Subcutaneous abdominal adipose tissue (tissue), 5 donors: ENCODE measurements at regions not wholly inside any gene's neighbourhood (a gene's known extent, or its start where the extent isn't known, plus 50 kb on each side); places are given as distances from the start of the nearest gene placed in this dataset.

Source experiments
- H3K27ac ChIP-seq: one replicate; pipeline ENCODE4 v1.7.0; 2013; ENCODE audit warnings: low read depth, mild to moderate bottlenecking, inconsistent platforms, low read length, moderate library complexity
- H3K27me3 ChIP-seq, 5 donors: one replicate each; pipeline ENCODE4 v1.7.0; 2013; ENCODE audit warnings: low read length in 5 of 5, inconsistent platforms in 1 of 5; ENCODE audit not compliant: control insufficient read depth in 5 of 5, insufficient read depth in 4 of 5
- H3K36me3 ChIP-seq, 5 donors: one replicate each; pipeline ENCODE4 v1.7.0; 2013; ENCODE audit warnings: low read length in 5 of 5; ENCODE audit not compliant: control insufficient read depth in 5 of 5, insufficient read depth in 5 of 5
- H3K4me1 ChIP-seq, 5 donors: one replicate each; pipeline ENCODE4 v1.7.0; 2013; ENCODE audit warnings: low read length in 5 of 5, mild to moderate bottlenecking in 3 of 5, moderate library complexity in 1 of 5; ENCODE audit not compliant: control insufficient read depth in 5 of 5, insufficient read depth in 5 of 5
- H3K4me3 ChIP-seq, 5 donors: one replicate each; pipeline ENCODE4 v1.7.0; 2013; ENCODE audit warnings: low read length in 5 of 5, low read depth in 1 of 5
- H3K9ac ChIP-seq, 5 donors: one replicate each; pipeline ENCODE4 v1.7.0; 2013; ENCODE audit warnings: low read length in 5 of 5, mild to moderate bottlenecking in 4 of 5, moderate library complexity in 3 of 5
- H3K9me3 ChIP-seq, 5 donors: one replicate each; pipeline ENCODE4 v1.7.0; 2013; ENCODE audit warnings: low read length in 5 of 5; ENCODE audit not compliant: control insufficient read depth in 5 of 5
- donor health status: healthy.
- donor health status: healthy.
- donor health status: healthy.
- donor health status: healthy.
- donor health status: healthy.

- H3K27ac ChIP-seq = no peak overlapping the region
- H3K4me1 ChIP-seq = no peaks in the 10 kb centered on the region
- no peak overlapping the region for H3K9ac ChIP-seq
Observed at GRCh38 chr14:28264306-28264705, 502.3 kb upstream of the FOXG1 start.

DNA sequence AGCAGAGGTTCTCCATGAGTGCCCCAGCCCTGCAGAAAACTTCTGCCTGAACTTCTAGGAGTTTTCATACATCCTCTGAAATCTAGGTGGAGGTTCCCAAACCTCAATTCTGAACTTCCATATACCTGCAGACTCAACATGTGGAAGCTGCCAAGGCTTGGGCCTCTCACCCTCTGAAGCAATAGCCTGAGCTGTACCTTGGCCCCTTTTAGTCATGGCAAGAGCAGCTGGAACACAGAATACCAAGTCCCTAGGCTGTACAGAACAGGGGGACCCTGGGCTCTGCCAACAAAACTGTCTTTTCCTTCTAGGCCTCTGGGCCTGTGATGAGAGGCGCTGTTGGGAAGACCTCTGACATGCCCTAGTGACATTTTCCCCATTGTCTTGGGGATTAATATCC, 494.3 kb upstream of the FOXG1 start:
- Histone ChIP-seq H3K9ac (no peak overlapping the region), H3K27ac (no peak overlapping the region), H3K4me3 (no peak overlapping the region), H3K36me3 (no peaks in the 10 kb centered on the region), H3K27me3 (no peaks in the 10 kb centered on the region), H3K9me3 (peaks cover 0 to 3% (median 0%) of the 10 kb centered on the region in 5 donors), H3K4me1 (no peaks in the 10 kb centered on the region)

More at GRCh38 chr14:28264306-28264705, 502.3 kb upstream of the FOXG1 start:
- H3K36me3 ChIP-seq = no peaks in the 10 kb centered on the region
- H3K9me3 ChIP-seq = peaks cover 0 to 17% (median 8%) of the 10 kb centered on the region in 5 donors
- H3K4me3 ChIP-seq = no peak overlapping the region
- peaks cover 0 to 6% (median 0%) of the 10 kb centered on the region in 5 donors for H3K27me3 ChIP-seq

DNA sequence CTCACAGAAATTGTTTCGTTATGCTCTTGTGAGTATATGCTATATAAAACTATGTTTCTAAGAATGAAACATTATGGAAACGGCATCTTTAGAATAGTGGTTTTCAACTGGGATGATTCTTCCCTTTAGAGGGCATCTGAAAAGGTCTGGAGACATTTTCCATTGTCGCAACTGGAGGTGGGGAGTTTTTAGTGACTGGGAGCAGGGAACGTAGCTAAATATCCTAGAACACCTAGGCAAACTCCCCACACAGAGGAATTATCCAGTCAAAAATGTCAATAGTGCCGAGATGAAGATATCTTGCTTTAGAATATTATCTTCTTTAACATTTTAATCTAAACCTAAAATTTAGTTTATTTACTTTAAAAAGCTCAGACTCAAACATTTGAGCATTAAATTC, 486.1 kb upstream of the FOXG1 start:
- Histone ChIP-seq H3K9ac (no peak overlapping the region), H3K4me3 (no peak overlapping the region), H3K36me3 (no peaks in the 10 kb centered on the region), H3K27me3 (no peaks in the 10 kb centered on the region), H3K27ac (no peak overlapping the region), H3K4me1 (no peaks in the 10 kb centered on the region), H3K9me3 (no peaks in the 10 kb centered on the region)

DNA sequence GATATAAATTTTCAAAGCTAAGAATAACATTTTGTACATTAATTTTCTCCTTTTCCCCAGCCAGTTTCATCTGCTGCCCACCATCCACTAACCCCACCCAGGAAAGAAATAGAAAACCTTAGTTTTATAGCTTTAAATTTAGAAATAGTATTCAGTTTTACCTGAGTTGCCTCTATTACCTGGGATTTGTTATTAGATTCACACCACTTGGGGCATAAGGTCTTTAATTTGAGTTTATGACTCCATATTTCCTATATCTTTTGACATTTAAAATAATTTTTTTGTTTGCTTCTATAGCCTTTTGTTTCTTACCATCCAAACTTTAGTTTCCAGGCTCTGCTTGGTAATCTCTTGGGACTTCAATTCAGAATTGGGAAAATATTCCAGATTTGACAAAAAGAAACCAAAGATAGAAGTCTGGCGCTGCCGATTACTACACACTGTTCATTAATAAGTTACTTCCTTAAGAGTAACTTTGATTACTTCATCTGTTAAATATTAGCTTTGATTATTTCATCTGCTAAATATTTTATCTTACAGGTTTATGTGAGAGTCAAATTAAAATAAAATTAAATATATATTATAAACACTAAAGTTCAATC, 485.5 kb upstream of the FOXG1 start:
- H3K36me3 ChIP-seq = no peaks in the 10 kb centered on the region
- H3K4me3 ChIP-seq = no peak overlapping the region
- no peak overlapping the region for H3K27ac ChIP-seq
- H3K4me1 ChIP-seq = no peaks in the 10 kb centered on the region
- no peak overlapping the region for H3K9ac ChIP-seq
- H3K27me3 ChIP-seq = no peaks in the 10 kb centered on the region
- H3K9me3 ChIP-seq = no peaks in the 10 kb centered on the region

DNA sequence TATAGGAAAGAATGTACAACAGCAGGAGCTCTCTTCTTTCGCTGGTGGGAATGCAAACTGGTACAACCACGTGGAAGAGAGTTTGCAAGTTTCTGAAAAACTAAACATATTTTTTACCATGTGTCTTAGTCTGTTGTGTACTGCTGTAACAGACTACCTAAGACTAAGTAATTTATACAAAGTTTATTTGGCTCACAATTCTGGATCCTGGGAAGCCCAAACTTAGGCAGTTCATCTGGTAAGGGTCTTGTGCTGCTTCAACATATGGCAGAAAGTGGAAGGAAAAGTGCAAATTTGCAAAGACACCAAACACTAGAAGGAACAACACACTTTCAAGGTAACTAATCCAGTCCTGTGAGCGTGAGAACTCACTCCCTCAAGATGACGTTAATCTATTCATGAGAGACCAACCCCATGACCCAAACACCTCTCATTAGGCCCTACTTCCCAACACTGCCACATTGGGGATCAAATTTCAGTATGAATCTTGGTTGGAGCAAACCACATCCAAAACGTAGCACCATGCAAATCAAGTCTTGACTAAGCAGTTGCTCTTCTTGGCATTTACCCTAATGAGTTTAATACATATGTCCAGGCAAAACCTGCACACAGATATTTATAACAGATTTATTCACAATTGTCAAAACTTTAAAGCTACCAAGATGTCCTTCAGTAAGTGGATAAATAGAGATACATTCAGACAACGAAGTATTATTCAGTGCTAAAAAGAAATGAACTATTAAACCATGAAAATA, 481.9 kb upstream of the FOXG1 start:
- H3K9ac ChIP-seq = no peak overlapping the region
- no peaks in the 10 kb centered on the region for H3K36me3 ChIP-seq
- H3K4me3 ChIP-seq = no peak overlapping the region
- H3K27me3 ChIP-seq = no peaks in the 10 kb centered on the region
- no peaks in the 10 kb centered on the region for H3K4me1 ChIP-seq
- H3K27ac ChIP-seq = no peak overlapping the region
- H3K9me3 ChIP-seq = no peaks in the 10 kb centered on the region

DNA sequence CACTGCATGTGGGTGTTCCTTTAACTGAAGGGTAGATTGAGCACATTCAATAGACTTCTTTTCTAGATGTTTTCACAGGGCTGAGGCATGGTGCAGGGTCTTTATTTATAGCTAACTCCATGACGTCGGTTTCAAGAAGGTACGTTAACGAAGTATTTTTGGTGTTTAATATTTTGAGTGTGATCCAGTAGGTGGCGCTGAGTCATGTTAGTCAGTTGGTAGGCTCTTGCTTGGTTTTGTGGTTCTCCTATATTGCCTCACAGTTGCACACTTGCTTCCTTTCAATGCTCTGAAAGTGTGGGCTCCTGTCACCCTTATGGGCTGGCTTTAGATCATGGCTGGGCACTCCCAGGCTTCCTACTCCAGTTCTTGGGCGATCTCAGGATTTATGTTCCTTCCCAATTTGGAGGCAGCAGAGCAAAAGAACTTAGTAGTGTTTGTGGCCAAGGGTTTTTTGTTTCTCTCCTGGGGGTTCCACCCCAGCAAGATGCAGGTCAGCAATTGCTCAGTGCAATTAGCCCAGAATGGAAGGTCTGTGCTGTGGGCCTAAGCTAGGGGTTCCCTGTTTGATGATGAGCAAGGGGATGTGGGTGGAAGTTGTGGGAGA, 471.6 kb upstream of the FOXG1 start:
- Histone ChIP-seq H3K36me3 (no peaks in the 10 kb centered on the region), H3K4me3 (no peak overlapping the region), H3K9me3 (no peaks in the 10 kb centered on the region)

GRCh38 chr14:28297559-28297958, 469.0 kb upstream of the FOXG1 start:
- no peak overlapping the region for H3K27ac ChIP-seq

More for the DNA sequence above, 471.6 kb upstream of the FOXG1 start:
- Histone ChIP-seq H3K4me1 (no peaks in the 10 kb centered on the region), H3K27me3 (no peaks in the 10 kb centered on the region), H3K27ac (no peak overlapping the region), H3K9ac (no peak overlapping the region)

GRCh38 chr14:28298156-28298555, 468.4 kb upstream of the FOXG1 start:
- H3K36me3 ChIP-seq = no peaks in the 10 kb centered on the region
- no peaks in the 10 kb centered on the region for H3K27me3 ChIP-seq
- no peak overlapping the region for H3K4me3 ChIP-seq
- H3K9me3 ChIP-seq = peaks cover 0 to 6% (median 0%) of the 10 kb centered on the region in 5 donors
- H3K9ac ChIP-seq = no peak overlapping the region
- H3K4me1 ChIP-seq = no peaks in the 10 kb centered on the region
- H3K27ac ChIP-seq = no peak overlapping the region

More at GRCh38 chr14:28297559-28297958, 469.0 kb upstream of the FOXG1 start:
- H3K4me3 ChIP-seq = no peak overlapping the region
- H3K36me3 ChIP-seq = no peaks in the 10 kb centered on the region
- H3K9ac ChIP-seq = no peak overlapping the region
- peaks cover 0 to 6% (median 0%) of the 10 kb centered on the region in 5 donors for H3K9me3 ChIP-seq
- H3K27me3 ChIP-seq = no peaks in the 10 kb centered on the region
- no peaks in the 10 kb centered on the region for H3K4me1 ChIP-seq

DNA sequence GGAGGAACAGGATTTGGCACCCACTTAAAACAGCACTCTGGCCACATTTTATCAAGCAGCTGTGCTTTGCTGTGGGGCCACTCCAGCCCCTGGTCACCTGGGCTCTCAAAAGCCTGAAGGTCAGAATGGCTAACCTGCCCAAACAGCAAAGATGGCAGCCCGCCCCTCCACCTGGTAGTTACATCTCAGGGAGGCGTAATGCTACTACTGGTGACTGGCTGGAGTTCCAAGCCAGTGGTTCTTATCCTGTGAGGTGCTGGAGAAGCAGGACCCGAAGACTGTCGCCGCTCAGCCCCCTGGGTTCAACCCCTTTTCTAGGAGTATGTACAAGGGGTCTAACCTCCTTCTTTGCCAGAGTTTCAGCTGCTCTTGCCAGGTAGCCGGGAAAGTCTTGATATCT, 467.4 kb upstream of the FOXG1 start:
- no peaks in the 10 kb centered on the region for H3K36me3 ChIP-seq
- H3K27ac ChIP-seq = no peak overlapping the region
- H3K9me3 ChIP-seq = peaks cover 0 to 6% (median 0%) of the 10 kb centered on the region in 5 donors
- no peaks in the 10 kb centered on the region for H3K27me3 ChIP-seq
- H3K4me3 ChIP-seq = no peak overlapping the region
- H3K4me1 ChIP-seq = no peaks in the 10 kb centered on the region
- H3K9ac ChIP-seq = no peak overlapping the region

DNA sequence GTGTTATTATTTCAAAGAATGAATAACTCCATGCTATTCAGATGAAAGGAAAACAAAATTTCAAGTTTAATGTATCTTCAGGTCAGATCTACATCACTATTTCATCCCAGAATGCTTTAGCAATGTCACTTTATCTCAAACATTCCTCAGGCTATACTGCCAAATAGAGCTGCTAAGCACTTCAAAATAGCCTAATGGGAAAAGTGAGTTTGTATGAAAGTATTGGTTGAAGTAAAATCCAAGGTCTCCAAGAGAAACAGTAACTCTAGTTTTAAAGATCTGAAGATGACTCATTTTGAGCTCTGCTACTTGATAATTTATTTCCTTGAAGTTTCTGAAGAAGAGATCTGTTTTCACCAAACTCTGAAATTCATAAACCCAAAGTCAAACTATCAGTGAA, 466.2 kb upstream of the FOXG1 start:
- Histone ChIP-seq H3K9ac (no peak overlapping the region), H3K36me3 (no peaks in the 10 kb centered on the region), H3K9me3 (peaks cover 0 to 6% (median 0%) of the 10 kb centered on the region in 5 donors), H3K4me1 (no peaks in the 10 kb centered on the region), H3K27me3 (no peaks in the 10 kb centered on the region), H3K4me3 (no peak overlapping the region), H3K27ac (no peak overlapping the region)
